GM12892 (cell line): ENCODE measurements at regions not wholly inside any gene's neighbourhood (a gene's known extent, or its start where the extent isn't known, plus 50 kb on each side); places are given as distances from the start of the nearest gene placed in this dataset.

Experiments
- POLR2A ChIP-seq: IDR thresholded peaks from 2 replicates; pipeline ENCODE4 v1.6.1; 2011; ENCODE audit warnings: low read depth, low read length, control low read depth
- POLR2AphosphoS5 ChIP-seq: IDR thresholded peaks from 2 replicates; pipeline ENCODE4 v1.6.1; 2011; ENCODE audit warnings: low read depth, low read length, control low read depth
- TAF1 ChIP-seq: IDR thresholded peaks from 2 replicates; pipeline ENCODE4 v1.6.1; 2011; ENCODE audit warnings: low read depth, mild to moderate bottlenecking, control low read depth, low read length, borderline replicate concordance

GRCh38 chr3:180320631-180321030, 281.3 kb upstream of the TTC14 start:
- TF ChIP-seq POLR2AphosphoS5: no peak
- TF ChIP-seq POLR2A: no peak
- TF ChIP-seq TAF1: no peak
